DMS53 (cell line): ENCODE measurements at regions not wholly inside any gene's neighbourhood (a gene's known extent, or its start where the extent isn't known, plus 50 kb on each side); places are given as distances from the start of the nearest gene placed in this dataset.

Experiments
- DNase-seq: peaks from one replicate; lab custom pipeline; 2025; lab: John Stamatoyannopoulos, UW

DNA sequence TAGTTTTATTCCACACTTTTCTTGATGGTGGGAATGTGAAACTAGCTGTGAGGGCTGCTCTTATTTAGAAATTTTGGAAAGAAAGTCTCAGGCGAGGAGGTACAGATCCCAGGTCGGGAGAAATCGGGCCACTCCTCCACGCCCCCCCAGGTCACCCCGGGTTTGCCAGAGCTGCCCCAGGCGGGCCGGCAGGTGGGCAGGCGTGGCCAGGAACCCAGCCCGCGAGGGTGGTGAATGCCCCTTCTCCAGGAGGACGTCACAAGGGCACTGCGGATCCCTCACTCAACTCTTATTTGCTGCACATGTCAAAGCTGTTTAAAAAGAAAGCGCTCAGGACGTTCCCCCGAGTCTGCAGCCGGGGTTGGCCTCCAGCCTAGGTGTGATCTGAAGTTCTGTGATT is 60.5 kb upstream of the SLCO4A1 start:
- DNase-seq = no peak

- DNase-seq = no peak
Observed at GRCh38 chr20:62583424-62583920, 58.8 kb upstream of the SLCO4A1 start.

DNA sequence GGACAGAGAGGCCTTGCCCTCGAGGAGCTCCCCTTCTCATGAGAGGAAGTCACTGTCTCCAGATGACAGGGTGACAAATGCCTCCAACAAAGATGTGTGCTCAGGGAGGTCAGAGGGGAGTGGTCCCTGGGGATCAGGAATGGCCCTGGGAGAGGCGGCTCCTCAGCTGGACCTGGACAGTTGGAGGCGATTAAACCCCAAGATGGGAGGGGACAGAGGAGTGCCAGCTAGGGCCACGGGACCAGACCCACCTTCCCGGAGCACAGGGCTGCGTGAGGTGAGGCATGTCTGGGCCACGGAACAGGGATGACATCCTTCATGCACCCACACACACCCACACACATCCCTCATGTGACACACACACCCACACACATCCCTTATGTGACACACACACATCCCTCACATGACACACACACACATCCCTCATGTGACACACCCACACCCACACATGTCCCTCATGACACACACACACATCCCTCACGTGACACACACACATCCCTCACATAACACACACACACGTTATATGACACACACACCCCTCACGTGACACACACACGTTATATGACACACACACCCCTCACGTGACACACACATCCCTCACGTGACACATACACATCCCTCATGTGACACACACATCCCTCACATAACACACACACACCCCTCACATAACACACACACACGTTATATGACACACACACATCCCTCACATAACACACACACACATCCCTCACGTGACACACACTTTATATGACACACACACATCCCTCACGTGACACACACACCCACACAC is 57.4 kb upstream of the SLCO4A1 start:
- DNase-seq = no peak

DNA sequence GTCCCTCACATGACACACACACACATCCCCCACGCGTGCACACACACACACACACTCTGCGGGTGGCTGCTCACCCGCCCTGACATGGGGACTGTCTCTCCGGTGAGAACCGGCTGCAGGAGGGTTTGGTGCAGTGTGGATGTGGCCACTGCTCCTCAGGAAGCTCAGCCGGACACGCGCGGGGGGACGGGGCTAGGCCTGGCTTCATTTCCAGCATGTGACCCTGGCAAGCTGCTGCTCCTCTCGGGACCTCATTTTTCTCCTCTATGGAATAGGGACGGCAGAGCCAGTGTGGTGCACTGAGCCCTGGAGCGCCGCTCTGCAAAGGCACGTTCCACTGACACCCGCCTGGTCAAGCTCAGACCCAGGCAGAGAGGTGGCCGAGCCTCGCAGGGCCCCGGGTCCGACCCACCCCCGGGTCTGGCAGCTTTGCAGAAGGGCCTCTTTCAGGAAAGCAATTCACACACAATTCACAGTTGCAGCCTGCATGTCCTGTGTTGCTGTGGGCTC is 56.8 kb upstream of the SLCO4A1 start:
- no peak for DNase-seq

DNA sequence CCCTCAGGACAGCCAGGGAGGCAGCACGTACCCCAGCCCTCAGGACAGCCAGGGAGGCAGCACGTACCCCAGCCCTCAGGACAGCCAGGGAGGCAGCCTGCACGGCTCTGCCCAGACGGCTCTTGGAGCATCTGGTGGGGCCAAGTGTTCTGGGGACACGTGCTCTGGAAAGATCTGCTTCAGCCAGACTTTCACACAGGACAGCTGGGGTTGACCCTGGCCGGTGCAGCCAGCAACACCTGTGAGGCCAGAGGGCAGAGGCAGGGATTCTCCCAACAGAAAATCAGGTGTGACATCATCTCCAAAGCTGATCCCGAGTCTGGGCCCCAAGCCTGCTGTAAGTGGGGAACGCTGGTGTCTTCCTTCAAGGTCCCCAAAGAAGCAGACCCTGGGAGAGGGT is 55.5 kb upstream of the SLCO4A1 start:
- DNase-seq = no peak

DNA sequence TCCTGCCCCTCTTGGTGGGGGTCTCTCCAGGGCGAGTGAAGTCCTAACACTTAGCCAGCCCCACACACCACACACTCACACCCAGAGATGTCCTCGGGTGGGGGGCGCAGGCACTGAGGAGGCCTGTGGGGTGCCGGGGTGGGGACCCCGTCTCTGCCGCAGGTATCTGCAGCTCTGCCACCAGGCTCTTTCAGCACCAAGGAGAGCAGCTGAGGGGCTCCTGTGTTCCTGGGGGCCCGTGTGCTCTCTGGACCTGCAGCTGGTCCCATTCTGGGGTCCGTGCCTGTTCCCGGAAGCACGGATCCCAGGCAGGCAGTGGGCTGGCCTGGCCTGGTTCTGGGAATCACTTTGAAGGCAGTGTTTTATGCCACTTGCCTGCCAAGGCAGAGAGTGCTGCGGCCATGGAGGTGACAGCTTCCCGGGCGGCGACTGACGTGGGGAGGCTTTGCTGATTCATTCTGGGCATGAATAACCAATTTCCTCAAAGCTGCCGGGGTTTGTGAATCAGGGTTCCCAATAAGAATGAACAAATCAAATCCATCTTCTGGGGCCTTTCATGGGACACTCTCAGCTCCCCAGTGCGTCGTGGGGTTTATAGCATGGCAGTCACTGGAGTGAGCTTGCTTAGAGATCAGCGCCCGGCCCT is 54.4 kb upstream of the SLCO4A1 start:
- no peak for DNase-seq

DNA sequence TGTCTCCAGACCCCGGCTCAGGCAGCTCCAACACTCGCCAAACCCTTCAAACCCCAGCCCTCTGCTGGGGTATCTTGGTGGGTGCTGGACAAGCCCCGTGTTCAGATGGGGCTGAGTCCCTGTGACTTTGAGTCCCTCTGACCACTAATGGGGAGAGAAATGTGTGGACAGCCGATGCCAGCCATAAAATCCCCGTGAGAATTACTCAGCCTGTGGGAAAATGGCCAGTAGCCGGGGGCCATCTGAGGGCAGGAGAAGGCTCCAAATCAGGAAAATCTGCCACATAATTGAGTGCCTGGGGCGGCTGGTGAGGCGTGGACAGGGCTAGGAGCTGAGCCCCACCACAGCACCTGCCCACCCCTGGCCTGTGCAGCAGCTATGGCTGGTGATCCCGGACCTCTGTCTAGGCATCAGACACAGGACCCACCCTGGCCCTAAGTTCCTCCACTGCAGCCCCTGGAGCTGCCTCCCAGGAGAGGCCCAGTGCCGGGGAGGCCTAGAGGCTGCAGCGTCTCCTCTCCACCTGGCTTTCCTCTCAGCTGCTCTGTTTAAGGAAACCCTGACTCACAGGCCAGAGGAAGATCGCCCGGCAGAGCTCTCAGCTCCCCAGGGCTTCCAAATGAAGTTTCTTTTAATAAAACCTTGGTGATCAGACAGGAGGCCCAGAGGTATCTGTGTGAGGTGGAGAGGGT is 53.7 kb upstream of the SLCO4A1 start:
- DNase-seq = no peak

GRCh38 chr20:62589150-62589498 is 53.2 kb upstream of the SLCO4A1 start:
- no peak for DNase-seq

DNA sequence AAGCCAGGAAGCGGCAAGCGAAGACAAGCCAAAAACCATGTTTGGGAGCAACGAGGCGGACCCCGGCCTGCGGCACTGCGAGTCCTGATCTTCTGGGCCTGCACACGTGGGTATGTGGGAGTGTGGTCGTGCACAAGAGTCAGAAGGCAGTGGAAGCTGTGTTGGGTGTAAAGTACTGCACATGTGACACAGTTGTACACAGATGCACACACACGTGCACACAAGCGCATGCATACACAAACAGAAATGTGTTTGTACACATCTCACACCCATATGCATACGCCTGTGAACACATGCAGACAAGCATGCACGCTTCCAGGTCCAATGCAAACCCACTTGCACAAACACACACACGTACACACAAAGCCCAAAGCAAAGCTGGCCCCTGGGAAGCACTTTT is 52.6 kb upstream of the SLCO4A1 start:
- no peak for DNase-seq

GRCh38 chr20:62590309-62591121 is 51.8 kb upstream of the SLCO4A1 start:
- no peak for DNase-seq

GRCh38 chr20:62591122-62591468 is 51.2 kb upstream of the SLCO4A1 start:
- DNase-seq = no peak

DNA sequence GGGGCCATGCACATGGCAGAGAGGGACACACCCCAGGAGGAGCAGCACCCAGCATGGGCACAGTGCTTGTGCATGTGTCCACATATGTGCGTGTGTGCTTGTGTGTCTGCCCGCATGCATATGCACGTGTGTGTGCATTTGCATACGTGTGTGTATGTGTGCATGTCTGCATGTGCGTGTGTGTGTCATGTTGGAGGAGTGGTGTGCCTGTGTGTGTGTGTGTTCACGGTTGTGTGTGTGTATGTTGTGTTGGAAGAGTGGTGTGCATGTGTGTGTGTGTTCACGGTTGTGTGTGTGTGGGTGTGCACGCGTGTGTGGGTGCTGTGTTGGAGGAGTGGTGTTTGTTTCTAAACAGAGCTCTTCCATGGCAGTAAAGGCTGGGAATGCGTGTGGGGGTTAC is 50.7 kb upstream of the SLCO4A1 start:
- no peak for DNase-seq
